ENCODE measurements at regions not wholly inside any gene's neighbourhood (a gene's known extent, or its start where the extent isn't known, plus 50 kb on each side); places are given as distances from the start of the nearest gene placed in this dataset.

GRCh38 chr1:188050250-188050649 lies 1221.5 kb downstream of the PLA2G4A start:
- no peak for TF ChIP-seq CTCF (IDR thresholded peaks at IDR 0.05)
- no peak for TF ChIP-seq POLR2A (IDR thresholded peaks at IDR 0.05)
